Spinal cord (tissue), 9 donors: ENCODE measurements at regions not wholly inside any gene's neighbourhood (a gene's known extent, or its start where the extent isn't known, plus 50 kb on each side); places are given as distances from the start of the nearest gene placed in this dataset.

Experiments used
- DNase-seq, 6 donors: peaks; one replicate each; pipeline versions ENCODE4 v3.0.0 to v3.0.0-alpha.2; 2013 to 2015; ENCODE audit warnings: low spot score in 6 of 6, low read depth in 4 of 6
- H3K27ac ChIP-seq: one replicate; pipeline ENCODE4 v1.5.1; 2013; ENCODE audit warnings: low read depth, low read length, control low read depth
- H3K27me3 ChIP-seq: one replicate; pipeline ENCODE4 v1.6.1; 2013; ENCODE audit warnings: low read length; ENCODE audit not compliant: control insufficient read depth, insufficient read depth
- H3K36me3 ChIP-seq: one replicate; pipeline ENCODE4 v1.6.1; 2013; ENCODE audit warnings: low read length; ENCODE audit not compliant: control insufficient read depth, insufficient read depth
- H3K4me1 ChIP-seq: one replicate; pipeline ENCODE4 v1.6.1; 2013; ENCODE audit warnings: low read length; ENCODE audit not compliant: control insufficient read depth, insufficient read depth
- H3K4me3 ChIP-seq: one replicate; pipeline ENCODE4 v1.5.1; 2013; ENCODE audit warnings: low read depth, low read length, control low read depth
- H3K9me3 ChIP-seq: one replicate; pipeline ENCODE4 v1.6.1; 2013; ENCODE audit warnings: low read length; ENCODE audit not compliant: control insufficient read depth, insufficient read depth
- WGBS: methylation state at CpG from one replicate; pipeline ENCODE4 v1.1.5; 2013; ENCODE audit warnings: missing lambda C conversion rate; ENCODE audit not compliant: insufficient coverage; 5-methylcytosine and 5-hydroxymethylcytosine counted together
- donor health status: healthy.

- Histone ChIP-seq H3K4me3 (no peak overlapping the region), H3K27ac (no peak overlapping the region), H3K27me3 (no peaks in the 10 kb centered on the region), H3K36me3 (no peaks in the 10 kb centered on the region), H3K4me1 (no peaks in the 10 kb centered on the region), H3K9me3 (no peaks in the 10 kb centered on the region)
- no peak for DNase-seq
- no CpG with 5 or more reads among the region's 1 CpG for WGBS
Observed at GRCh38 chr4:155512046-155512445, 135.3 kb upstream of the MAP9 start.

DNA sequence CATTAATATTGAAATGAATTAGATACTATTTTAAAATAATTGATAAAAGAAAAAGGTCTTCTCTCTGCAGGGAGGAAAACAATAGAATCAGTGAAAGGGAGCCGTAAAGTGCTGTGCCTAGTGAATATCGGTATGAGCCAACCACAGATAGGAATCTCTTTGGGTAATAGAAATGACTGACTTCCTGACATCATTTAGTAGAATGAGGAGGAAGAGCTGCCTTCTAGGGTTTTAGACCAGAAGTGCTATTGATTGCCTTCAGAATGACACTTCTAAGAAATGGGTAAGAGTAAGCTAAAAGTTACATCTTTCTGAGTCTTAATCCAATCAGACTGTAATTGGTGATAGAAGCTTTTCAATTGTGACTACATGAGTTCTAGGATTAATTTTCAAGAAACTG is 134.0 kb upstream of the MAP9 start:
- H3K9me3 ChIP-seq, result no peaks in the 10 kb centered on the region
- no peaks in the 10 kb centered on the region for H3K36me3 ChIP-seq
- WGBS, result 77% methylated on average over 2 of the region's 2 CpGs
- no peaks in the 10 kb centered on the region for H3K4me1 ChIP-seq
- no peaks in the 10 kb centered on the region for H3K27me3 ChIP-seq
- no peak for DNase-seq
- H3K4me3 ChIP-seq, result no peak overlapping the region
- H3K27ac ChIP-seq, result no peak overlapping the region

DNA sequence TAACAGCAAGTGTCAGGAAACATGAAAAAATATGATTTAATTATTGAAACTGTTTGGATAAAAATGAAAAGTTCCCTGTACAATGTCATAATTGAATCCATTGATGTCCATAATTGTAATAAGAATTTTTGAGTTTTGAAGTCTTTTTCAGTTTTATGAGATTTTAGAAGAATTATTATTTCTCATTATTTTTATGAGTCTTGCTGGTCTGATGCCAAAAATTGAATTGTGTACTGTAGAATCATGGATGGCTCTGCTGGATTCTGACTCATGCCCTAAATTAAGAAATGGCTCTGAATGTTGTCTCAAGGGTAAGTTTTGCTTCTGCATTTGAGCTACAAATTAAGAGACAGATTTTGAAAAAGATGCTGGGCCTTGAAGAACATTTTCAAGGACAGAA is 132.8 kb upstream of the MAP9 start:
- no peak overlapping the region for H3K27ac ChIP-seq
- H3K36me3 ChIP-seq, result no peaks in the 10 kb centered on the region
- H3K4me1 ChIP-seq, result no peaks in the 10 kb centered on the region
- no peaks in the 10 kb centered on the region for H3K9me3 ChIP-seq
- H3K4me3 ChIP-seq, result no peak overlapping the region
- no peaks in the 10 kb centered on the region for H3K27me3 ChIP-seq
- peak in 2 of 6 donors; percentile 24 to 76 for DNase-seq

DNA sequence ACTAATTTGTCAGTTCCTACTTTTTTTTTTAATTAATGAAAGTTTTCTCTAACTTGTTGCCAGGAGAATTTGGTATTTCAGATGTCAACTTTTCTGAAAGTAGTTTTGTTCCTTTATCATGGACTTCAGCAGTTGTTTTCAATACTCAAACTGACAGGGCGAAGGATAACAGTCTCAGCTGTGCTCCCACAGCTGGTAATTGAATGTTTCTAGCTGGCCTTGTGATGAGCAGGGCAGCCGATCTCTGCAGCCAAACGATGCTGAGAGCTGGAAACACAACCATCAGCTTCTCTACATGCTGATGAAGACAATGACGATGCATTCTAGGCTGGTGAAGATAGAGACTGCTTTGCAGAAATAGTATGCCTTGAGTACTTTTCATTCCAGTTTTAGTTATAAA is 130.0 kb upstream of the MAP9 start:
- H3K9me3 ChIP-seq, result no peaks in the 10 kb centered on the region
- H3K27ac ChIP-seq, result no peak overlapping the region
- peak in 1 of 6 donors; percentile 18 for DNase-seq
- H3K4me3 ChIP-seq, result no peak overlapping the region
- 83% methylated on average over 1 of the region's 4 CpGs for WGBS
- no peaks in the 10 kb centered on the region for H3K36me3 ChIP-seq
- no peaks in the 10 kb centered on the region for H3K4me1 ChIP-seq
- no peaks in the 10 kb centered on the region for H3K27me3 ChIP-seq

GRCh38 chr4:155505321-155505720 is 128.6 kb upstream of the MAP9 start:
- H3K4me1 ChIP-seq, result no peaks in the 10 kb centered on the region
- H3K27me3 ChIP-seq, result no peaks in the 10 kb centered on the region
- no peaks in the 10 kb centered on the region for H3K36me3 ChIP-seq
- WGBS, result 40% methylated on average over 1 of the region's 3 CpGs
- H3K9me3 ChIP-seq, result no peaks in the 10 kb centered on the region
- H3K27ac ChIP-seq, result no peak overlapping the region
- no peak overlapping the region for H3K4me3 ChIP-seq
- DNase-seq, result no peak

GRCh38 chr4:155497306-155497705 is 120.5 kb upstream of the MAP9 start:
- WGBS, result 100% methylated on average over 2 of the region's 4 CpGs
- Histone ChIP-seq H3K27me3 (no peaks in the 10 kb centered on the region), H3K4me3 (no peak overlapping the region), H3K36me3 (no peaks in the 10 kb centered on the region), H3K4me1 (no peaks in the 10 kb centered on the region), H3K9me3 (no peaks in the 10 kb centered on the region), H3K27ac (no peak overlapping the region)
- no peak for DNase-seq

DNA sequence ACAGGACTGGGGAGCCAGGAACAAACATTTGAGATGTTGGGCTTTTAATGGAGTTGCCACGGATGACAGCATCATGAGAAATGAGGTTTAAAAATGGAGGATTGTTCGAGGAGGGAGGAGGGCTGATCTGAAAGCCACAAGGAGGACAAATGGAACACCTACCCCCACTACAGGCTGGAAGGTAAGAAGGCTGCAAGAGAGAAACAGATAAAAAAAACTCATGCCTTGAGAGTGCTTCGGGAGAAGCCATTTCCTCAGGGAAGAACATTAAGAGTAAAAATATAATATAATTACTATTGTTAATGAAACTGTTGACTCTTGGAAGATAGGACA is 119.5 kb upstream of the MAP9 start:
- DNase-seq, result no peak
- Histone ChIP-seq H3K27me3 (no peaks in the 10 kb centered on the region), H3K9me3 (no peaks in the 10 kb centered on the region), H3K27ac (no peak overlapping the region), H3K4me3 (no peak overlapping the region), H3K36me3 (no peaks in the 10 kb centered on the region), H3K4me1 (no peaks in the 10 kb centered on the region)
- no CpG with 5 or more reads among the region's 3 CpGs for WGBS

- H3K4me3 ChIP-seq, result no peak overlapping the region
- no peaks in the 10 kb centered on the region for H3K4me1 ChIP-seq
- 90% methylated on average over 9 of the region's 11 CpGs for WGBS
- no peaks in the 10 kb centered on the region for H3K36me3 ChIP-seq
- H3K27me3 ChIP-seq, result no peaks in the 10 kb centered on the region
- H3K9me3 ChIP-seq, result no peaks in the 10 kb centered on the region
- H3K27ac ChIP-seq, result no peak overlapping the region
- no peak for DNase-seq
Observed at GRCh38 chr4:155495572-155496293, 119.0 kb upstream of the MAP9 start.

GRCh38 chr4:155494037-155494718 is 117.4 kb upstream of the MAP9 start:
- Histone ChIP-seq H3K27me3 (no peaks in the 10 kb centered on the region), H3K4me1 (no peaks in the 10 kb centered on the region), H3K4me3 (no peak overlapping the region), H3K36me3 (no peaks in the 10 kb centered on the region), H3K27ac (no peak overlapping the region), H3K9me3 (no peaks in the 10 kb centered on the region)
- DNase-seq, result no peak
- 60% methylated on average over 1 of the region's 6 CpGs for WGBS
